ENCODE measurements at regions not wholly inside any gene's neighbourhood (a gene's known extent, or its start where the extent isn't known, plus 50 kb on each side); places are given as distances from the start of the nearest gene placed in this dataset.

GRCh38 chr18:77478646-77479442, 229.2 kb downstream of the GALR1 start:
- no peaks in the 10 kb centered on the region for H3K36me3 ChIP-seq (replicated peaks in 1 of 2; ENCODE audit: control insufficient read depth in 1 of 2, insufficient read depth in 2 of 2, low read length in 2 of 2)
- DNase-seq = peak in 2 of 3 donors; percentile 7 to 18
- no peaks in the 10 kb centered on the region for H3K9me3 ChIP-seq (replicated peaks in 1 of 2; ENCODE audit: control insufficient read depth in 1 of 2, insufficient read depth in 1 of 2, low read length in 2 of 2)
- H3K4me1 ChIP-seq (ENCODE audit: control insufficient read depth in 1 of 2, insufficient read depth in 2 of 2, low read length in 2 of 2) = no peaks in the 10 kb centered on the region
- Mint-ChIP-seq H3K4me1 (no peaks in the 10 kb centered on the region), H3K36me3 (no peaks in the 10 kb centered on the region), H3K27me3 (ENCODE audit: low read depth in 3 of 3) (peaks cover 0 to 2% (median 2%) of the 10 kb centered on the region in 3 donors), H3K27ac (no peak overlapping the region), H3K4me3 (no peak overlapping the region), H3K9me3 (peaks cover 0 to 4% (median 0%) of the 10 kb centered on the region in 7 donors)
- no peak overlapping the region for H3K4me3 ChIP-seq (replicated peaks in 1 of 3; ENCODE audit: low read depth in 2 of 3, low read length in 3 of 3)
- TF ChIP-seq, protein P1, sequence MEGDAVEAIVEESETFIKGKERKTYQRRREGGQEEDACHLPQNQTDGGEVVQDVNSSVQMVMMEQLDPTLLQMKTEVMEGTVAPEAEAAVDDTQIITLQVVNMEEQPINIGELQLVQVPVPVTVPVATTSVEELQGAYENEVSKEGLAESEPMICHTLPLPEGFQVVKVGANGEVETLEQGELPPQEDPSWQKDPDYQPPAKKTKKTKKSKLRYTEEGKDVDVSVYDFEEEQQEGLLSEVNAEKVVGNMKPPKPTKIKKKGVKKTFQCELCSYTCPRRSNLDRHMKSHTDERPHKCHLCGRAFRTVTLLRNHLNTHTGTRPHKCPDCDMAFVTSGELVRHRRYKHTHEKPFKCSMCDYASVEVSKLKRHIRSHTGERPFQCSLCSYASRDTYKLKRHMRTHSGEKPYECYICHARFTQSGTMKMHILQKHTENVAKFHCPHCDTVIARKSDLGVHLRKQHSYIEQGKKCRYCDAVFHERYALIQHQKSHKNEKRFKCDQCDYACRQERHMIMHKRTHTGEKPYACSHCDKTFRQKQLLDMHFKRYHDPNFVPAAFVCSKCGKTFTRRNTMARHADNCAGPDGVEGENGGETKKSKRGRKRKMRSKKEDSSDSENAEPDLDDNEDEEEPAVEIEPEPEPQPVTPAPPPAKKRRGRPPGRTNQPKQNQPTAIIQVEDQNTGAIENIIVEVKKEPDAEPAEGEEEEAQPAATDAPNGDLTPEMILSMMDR (IDR thresholded peaks at IDR 0.05) = peak; percentile 9
- no peaks in the 10 kb centered on the region for H3K27me3 ChIP-seq (ENCODE audit: control insufficient read depth in 2 of 2, insufficient read depth in 2 of 2, low read length in 2 of 2)
- no peak overlapping the region for H3K27ac ChIP-seq (ENCODE audit: low read depth in 1 of 2, low read length in 2 of 2)
- no peak overlapping the region for H2AFZ ChIP-seq (ENCODE audit: insufficient read depth, low read depth, low read length, poor library complexity, severe bottlenecking)
- no peaks in the 10 kb centered on the region for H3K79me2 ChIP-seq (ENCODE audit: insufficient read depth, low read length)
- no peak overlapping the region for H3K9ac ChIP-seq (ENCODE audit: insufficient read depth, low read length, poor library complexity, severe bottlenecking)
- no peak overlapping the region for H3K4me2 ChIP-seq (replicated peaks; ENCODE audit: extremely low read depth, low read length, poor library complexity, severe bottlenecking)
- H4K20me1 ChIP-seq (ENCODE audit: insufficient read depth, low read length) = no peaks in the 10 kb centered on the region
- WGBS (ENCODE audit: insufficient coverage) = 17% methylated on average over 2 of the region's 9 CpGs
- intact Hi-C loops (cut with micrococcal nuclease) = no loop called here

DNA sequence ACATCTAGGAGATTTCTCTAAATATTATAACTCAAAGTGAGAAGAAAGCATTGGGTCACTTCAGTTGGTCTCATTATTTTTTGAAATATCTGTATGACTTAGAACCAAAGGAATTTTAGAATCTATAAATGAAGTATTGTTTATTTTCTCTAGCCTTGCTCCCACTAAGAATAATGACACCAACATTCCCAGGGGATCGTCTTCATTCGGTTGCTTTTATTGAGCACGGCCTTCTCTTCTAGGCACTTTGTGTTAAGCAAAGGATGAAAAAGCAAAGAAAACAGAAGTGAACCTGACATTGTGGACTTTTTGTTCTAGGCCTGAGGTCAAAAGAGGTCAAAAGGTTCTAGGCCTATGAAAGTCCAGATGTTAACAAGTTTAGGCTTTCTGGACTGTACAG, 231.9 kb downstream of the GALR1 start:
- Histone ChIP-seq H3K79me2 (ENCODE audit: insufficient read depth, low read length) (no peaks in the 10 kb centered on the region), H3K27ac (ENCODE audit: low read depth in 1 of 2, low read length in 2 of 2) (no peak overlapping the region), H4K20me1 (ENCODE audit: insufficient read depth, low read length) (no peaks in the 10 kb centered on the region), H3K9ac (ENCODE audit: insufficient read depth, low read length, poor library complexity, severe bottlenecking) (no peak overlapping the region), H3K4me2 (replicated peaks; ENCODE audit: extremely low read depth, low read length, poor library complexity, severe bottlenecking) (no peak overlapping the region), H3K36me3 (replicated peaks in 1 of 2; ENCODE audit: control insufficient read depth in 1 of 2, insufficient read depth in 2 of 2, low read length in 2 of 2) (no peaks in the 10 kb centered on the region), H2AFZ (ENCODE audit: insufficient read depth, low read depth, low read length, poor library complexity, severe bottlenecking) (no peak overlapping the region), H3K27me3 (ENCODE audit: control insufficient read depth in 2 of 2, insufficient read depth in 2 of 2, low read length in 2 of 2) (no peaks in the 10 kb centered on the region), H3K4me1 (ENCODE audit: control insufficient read depth in 1 of 2, insufficient read depth in 2 of 2, low read length in 2 of 2) (no peaks in the 10 kb centered on the region), H3K4me3 (replicated peaks in 1 of 3; ENCODE audit: low read depth in 2 of 3, low read length in 3 of 3) (no peak overlapping the region), H3K9me3 (replicated peaks in 1 of 2; ENCODE audit: control insufficient read depth in 1 of 2, insufficient read depth in 1 of 2, low read length in 2 of 2) (peaks cover 0 to 3% of the 10 kb centered on the region in 2 donors)
- DNase-seq = no peak
- Mint-ChIP-seq H3K27ac (no peak overlapping the region), H3K27me3 (ENCODE audit: low read depth in 3 of 3) (peaks cover 0 to 2% (median 0%) of the 10 kb centered on the region in 3 donors), H3K4me3 (no peak overlapping the region), H3K4me1 (no peaks in the 10 kb centered on the region), H3K36me3 (no peaks in the 10 kb centered on the region), H3K9me3 (peaks cover 0 to 4% (median 2%) of the 10 kb centered on the region in 7 donors)
- intact Hi-C loops (cut with micrococcal nuclease) = no loop called here
- TF ChIP-seq, protein P1 (IDR thresholded peaks at IDR 0.05) = no peak
- no CpG with 5 or more reads among the region's 3 CpGs for WGBS (ENCODE audit: insufficient coverage)
